HCT116 (cell line): ENCODE measurements at regions not wholly inside any gene's neighbourhood (a gene's known extent, or its start where the extent isn't known, plus 50 kb on each side); places are given as distances from the start of the nearest gene placed in this dataset.

Source experiments
- ATAC-seq: fragments of 200-7000 bp; cut with Tn5 transposase; 2 replicates; pipeline ENCODE4 v1.9.1; 2020; ENCODE audit warnings: mild to moderate bottlenecking, moderate library complexity
- BruUV-seq: library from RNA; stranded (reverse); fragments of 400-500 nt; replicated peaks from 2 replicates; lab custom pipeline; 2021; lab: Mats Ljungman, UMichigan
- CTCF ChIA-PET: fragments of 300-600 bp; sonication (Branson Sonifier 250); formaldehyde crosslinking; loops from one replicate; lab custom pipeline; 2021; ENCODE audit warnings: antibody characterized with exemption; lab: Charles Lee
- POLR2A ChIA-PET: fragments of 300-600, 350-600 bp; sonication (Branson Sonifier 250); formaldehyde crosslinking; loops from one replicate; lab custom pipeline; 2021; ENCODE audit warnings: antibody characterized with exemption; lab: Charles Lee
- RAD21 ChIA-PET, 2 experiments: fragments of 300-600 bp; sonication (Branson Sonifier 250); formaldehyde crosslinking; loops; one replicate each; lab custom pipeline; 2023; ENCODE audit warnings: low total read pairs in 2 of 2; ENCODE audit not compliant: uncharacterized antibody in 2 of 2, unreplicated experiment in 2 of 2, low non-redundant PET in 1 of 2; lab: Charles Lee
- DNase-seq: peaks from one replicate; pipeline ENCODE4 v3.0.0-alpha.2; 2010; ENCODE audit warnings: low read depth, low spot score
- H2AFZ ChIP-seq: fragments of 200-600 bp; shearing (Covaris generic), sonication (generic); 2 replicates; pipeline ENCODE4 v1.6.1; 2017; ENCODE audit warnings: low read depth, mixed run types, mixed read lengths, antibody characterized with exemption, low read length; ENCODE audit not compliant: poor library complexity, severe bottlenecking
- H3K27ac ChIP-seq: 2 replicates; pipeline ENCODE4 v1.5.1; 2012; ENCODE audit warnings: low read depth, low read length
- H3K27me3 ChIP-seq: fragments of 200-600 bp; sonication (generic); 2 replicates; pipeline ENCODE4 v1.6.1; 2016; ENCODE audit warnings: mixed run types, low read length, mixed read lengths; ENCODE audit not compliant: insufficient read depth
- H3K36me3 ChIP-seq, 2 experiments: fragments of 200-500 bp in 1 of 2; fragments of 200-600 bp in 1 of 2; sonication (Bioruptor generic) in 1 of 2; sonication (generic) in 1 of 2; 2 replicates each; pipeline versions ENCODE4 v1.5.1 to v1.6.1; 2014 to 2016; ENCODE audit warnings: low read length in 2 of 2, inconsistent platforms in 1 of 2, mixed read lengths in 1 of 2, mixed run types in 1 of 2; ENCODE audit not compliant: insufficient read depth in 2 of 2, control insufficient read depth in 1 of 2
- H3K4me1 ChIP-seq, 2 experiments: fragments of 200-600 bp in 1 of 2; sonication (generic) in 1 of 2; 2 replicates each; pipeline versions ENCODE4 v1.5.1 to v1.6.1; 2012 to 2017; ENCODE audit warnings: low read length in 2 of 2, inconsistent platforms in 1 of 2, mild to moderate bottlenecking in 1 of 2, mixed read lengths in 1 of 2, mixed run types in 1 of 2, moderate library complexity in 1 of 2; ENCODE audit not compliant: insufficient read depth in 2 of 2, control insufficient read depth in 1 of 2
- H3K4me2 ChIP-seq: fragments of 200-600 bp; sonication (generic); 2 replicates; pipeline ENCODE4 v1.6.1; 2017; ENCODE audit warnings: mixed run types, low read length, mixed read lengths
- H3K4me3 ChIP-seq, 2 experiments: fragments of 200-600 bp in 1 of 2; sonication (generic) in 1 of 2; replicated peaks in 1 of 2; 2 replicates each; pipeline ENCODE4 v1.5.1; 2011 to 2016; ENCODE audit warnings: low read length in 2 of 2, control low read depth in 1 of 2, low read depth in 1 of 2, mild to moderate bottlenecking in 1 of 2, mixed read lengths in 1 of 2, mixed run types in 1 of 2
- H3K79me2 ChIP-seq: fragments of 200-600 bp; sonication (generic); 2 replicates; pipeline ENCODE4 v1.6.1; 2017; ENCODE audit warnings: mild to moderate bottlenecking, mixed run types, low read length, moderate library complexity, mixed read lengths; ENCODE audit not compliant: insufficient read depth
- H3K9ac ChIP-seq: fragments of 200-600 bp; sonication (generic); 2 replicates; pipeline ENCODE4 v1.6.1; 2016; ENCODE audit warnings: low read length, mixed read lengths
- H3K9me2 ChIP-seq: fragments of 200-600 bp; sonication (generic), shearing (Covaris generic); 2 replicates; pipeline ENCODE4 v1.6.1; 2017; ENCODE audit warnings: mixed run types, mild to moderate bottlenecking, moderate library complexity; ENCODE audit not compliant: insufficient read depth
- H3K9me3 ChIP-seq, 2 experiments: fragments of 200-500 bp in 1 of 2; fragments of 200-600 bp in 1 of 2; sonication (Bioruptor generic) in 1 of 2; sonication (generic) in 1 of 2; 2 replicates each; pipeline ENCODE4 v1.6.1; 2014 to 2017; ENCODE audit warnings: low read length in 2 of 2, mixed read lengths in 2 of 2, inconsistent platforms in 1 of 2, low read depth in 1 of 2, mild to moderate bottlenecking in 1 of 2, mixed run types in 1 of 2, moderate library complexity in 1 of 2; ENCODE audit not compliant: control insufficient read depth in 1 of 2, insufficient read depth in 1 of 2
- H4K20me1 ChIP-seq: fragments of 200-600 bp; sonication (generic), shearing (Covaris generic); 2 replicates; pipeline ENCODE4 v1.6.1; 2017; ENCODE audit warnings: mixed run types, mild to moderate bottlenecking, moderate library complexity; ENCODE audit not compliant: insufficient read depth
- ATF3 ChIP-seq: IDR thresholded peaks from 2 replicates; pipeline ENCODE4 v1.6.1; 2012
- CEBPB ChIP-seq: IDR thresholded peaks from 2 replicates; pipeline ENCODE4 v1.6.1; 2012; ENCODE audit warnings: low read depth
- CTCF ChIP-seq, 3 experiments: fragments of 200-600 bp in 1 of 3; sonication (generic) in 1 of 3; IDR thresholded peaks in 2 of 3; conservative IDR thresholded peaks in 1 of 3; 2 replicates each; pipeline ENCODE4 v1.5.1; 2012 to 2017; ENCODE audit warnings: low read depth in 2 of 3, low read length in 2 of 3, antibody characterized with exemption in 1 of 3, borderline replicate concordance in 1 of 3, control low read depth in 1 of 3, mild to moderate bottlenecking in 1 of 3, mixed read lengths in 1 of 3, mixed run types in 1 of 3, moderate library complexity in 1 of 3; ENCODE audit not compliant: insufficient read depth in 1 of 3
- EZH2 ChIP-seq: fragments of 200-600 bp; sonication (generic); IDR thresholded peaks from 2 replicates; pipeline ENCODE4 v1.6.1; 2017; ENCODE audit warnings: antibody characterized with exemption, mixed run types
- EZH2phosphoT487 ChIP-seq: fragments of 200-600 bp; IDR thresholded peaks from 2 replicates; pipeline ENCODE4 v1.6.1; 2018; ENCODE audit warnings: antibody characterized with exemption, borderline replicate concordance
- MAX ChIP-seq: IDR thresholded peaks from 2 replicates; pipeline ENCODE4 v1.6.1; 2012
- POLR2A ChIP-seq: IDR thresholded peaks from 2 replicates; pipeline ENCODE4 v1.7.0; 2011; ENCODE audit warnings: borderline replicate concordance; ENCODE audit not compliant: insufficient read depth, insufficient read length; ENCODE audit errors: extremely low read depth
- POLR2AphosphoS5 ChIP-seq: IDR thresholded peaks from 2 replicates; pipeline ENCODE4 v1.6.1; 2011; ENCODE audit warnings: mild to moderate bottlenecking, low read depth, low read length, moderate library complexity
- RAD21 ChIP-seq: IDR thresholded peaks from 2 replicates; pipeline ENCODE4 v1.6.1; 2012; ENCODE audit warnings: low read depth, mild to moderate bottlenecking
- REST ChIP-seq: IDR thresholded peaks from 2 replicates; pipeline ENCODE4 v1.6.1; 2012; ENCODE audit warnings: low read depth
- SIN3A ChIP-seq: IDR thresholded peaks from 2 replicates; pipeline ENCODE4 v1.6.1; 2012; ENCODE audit warnings: low read depth
- SP1 ChIP-seq: IDR thresholded peaks from 2 replicates; pipeline ENCODE4 v1.6.1; 2012; ENCODE audit warnings: low read depth
- intact Hi-C: fragments of 100-400 bp; cut with micrococcal nuclease; formaldehyde crosslinking; loops from 2 replicates; pipeline ENCODE4 v1.10.0; 2022

GRCh38 chr22:26892166-26893041 lies 235.0 kb downstream of the MIAT start (continued):
- no peak for TF ChIP-seq REST
- no peak for TF ChIP-seq MAX
- no peak for TF ChIP-seq ATF3
- TF ChIP-seq RAD21: no peak
- TF ChIP-seq SP1: no peak
- no peak for TF ChIP-seq POLR2A

GRCh38 chr22:26893173-26894110 lies 236.1 kb downstream of the MIAT start:
- ChIA-PET POLR2A (no interaction called here), CTCF (no interaction called here), RAD21 (no interaction called here)
- Histone ChIP-seq H3K27me3 (peaks cover 51% of the 10 kb centered on the region), H3K36me3 (no peaks in the 10 kb centered on the region), H3K9ac (no peak overlapping the region), H3K79me2 (no peaks in the 10 kb centered on the region), H2AFZ (no peak overlapping the region), H3K9me2 (no peaks in the 10 kb centered on the region), H3K4me1 (peaks cover 2 to 8% of the 10 kb centered on the region in 2 experiments), H3K27ac (no peak overlapping the region), H3K4me2 (no peak overlapping the region), H3K4me3 (no peak overlapping the region), H4K20me1 (no peaks in the 10 kb centered on the region), H3K9me3 (no peaks in the 10 kb centered on the region)
- intact Hi-C loops: no loop called here
- no peak for ATAC-seq
- no TSS peak for BruUV-seq
- no peak for DNase-seq
- TF ChIP-seq CEBPB (no peak), SIN3A (no peak), CTCF (IDR thresholded peaks at IDR 0.05 in 2 of 3, conservative IDR thresholded peaks at IDR 0.05 in 1 of 3; ENCODE audit: borderline replicate concordance in 1 of 3, insufficient read depth in 1 of 3, low read depth in 2 of 3, low read length in 2 of 3) (no peak), EZH2 (no peak), EZH2phosphoT487 (no peak), POLR2AphosphoS5 (no peak), SP1 (no peak), POLR2A (no peak), ATF3 (no peak), MAX (no peak)
